Retina (tissue), 1 donor: ENCODE measurements at regions not wholly inside any gene's neighbourhood (a gene's known extent, or its start where the extent isn't known, plus 50 kb on each side); places are given as distances from the start of the nearest gene placed in this dataset.
"Not testable (repeated sequence)": the region's sequence is repeated elsewhere in the genome, so short reads cannot be mapped to it uniquely, and the experiment has no call there.

Source experiments
- DNase-seq: peaks from one replicate; pipeline ENCODE4 v3.0.0-alpha.2; 2016

- no peak for DNase-seq
Observed at GRCh38 chr4:123233136-123233768, 163.3 kb upstream of the SPRY1 start.

GRCh38 chr4:123234955-123235354 is 161.6 kb upstream of the SPRY1 start:
- DNase-seq: no peak

GRCh38 chr4:123235431-123235830 is 161.2 kb upstream of the SPRY1 start:
- DNase-seq: no peak

GRCh38 chr4:123236606-123237005 is 160.0 kb upstream of the SPRY1 start:
- DNase-seq: no peak

- not testable (repeated sequence) for DNase-seq
Observed at GRCh38 chr4:123240286-123240685, 156.3 kb upstream of the SPRY1 start.

GRCh38 chr4:123243220-123243619 is 153.4 kb upstream of the SPRY1 start:
- not testable (repeated sequence) for DNase-seq

- no peak for DNase-seq
Observed at GRCh38 chr4:123244137-123244536, 152.5 kb upstream of the SPRY1 start.

DNA sequence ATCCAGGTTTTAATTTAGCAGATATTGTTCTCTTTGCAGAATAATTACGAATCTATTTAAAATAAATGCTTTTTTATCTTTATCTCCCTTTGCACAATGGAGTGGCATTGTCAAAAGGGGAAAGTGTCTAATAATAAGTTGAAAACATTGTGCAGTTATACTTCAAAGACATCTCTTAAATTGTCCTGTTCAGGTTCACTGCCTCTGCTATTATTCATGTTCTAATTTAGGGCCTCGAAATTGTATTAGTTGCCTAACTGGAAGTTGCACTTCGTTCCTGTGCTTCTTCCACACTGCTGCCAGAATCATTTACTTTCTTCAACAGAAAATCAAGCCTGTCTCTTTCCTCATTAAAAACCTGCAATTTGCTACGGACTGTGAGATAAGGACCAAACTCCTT is 150.5 kb upstream of the SPRY1 start:
- DNase-seq: no peak

DNA sequence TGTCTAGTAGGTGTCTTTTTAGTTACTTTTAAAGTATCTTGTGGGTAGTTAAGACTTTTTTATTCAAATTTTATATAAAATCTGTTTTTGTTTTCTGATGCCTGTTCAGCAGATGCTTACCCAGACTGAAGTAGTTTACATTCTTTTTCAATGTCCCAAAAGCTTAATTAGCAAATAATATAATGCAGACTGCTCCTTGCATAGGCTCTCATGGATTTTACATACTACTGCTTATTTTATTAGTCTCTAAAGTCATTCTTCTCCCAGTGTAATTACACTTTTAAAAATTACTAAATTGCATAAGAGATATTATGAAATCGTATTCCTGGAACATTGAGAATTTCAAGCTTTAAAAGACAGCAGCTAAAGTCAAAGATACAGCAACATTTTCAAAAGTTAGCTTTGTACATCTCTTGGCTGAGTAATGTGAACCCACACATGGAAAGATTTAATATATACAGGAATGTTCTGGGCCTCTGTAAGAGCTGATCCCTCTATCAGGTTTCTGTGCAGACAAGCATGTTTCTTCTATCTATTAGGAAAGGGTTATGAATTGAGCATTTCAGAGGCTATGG is 148.4 kb upstream of the SPRY1 start:
- DNase-seq: no peak

DNA sequence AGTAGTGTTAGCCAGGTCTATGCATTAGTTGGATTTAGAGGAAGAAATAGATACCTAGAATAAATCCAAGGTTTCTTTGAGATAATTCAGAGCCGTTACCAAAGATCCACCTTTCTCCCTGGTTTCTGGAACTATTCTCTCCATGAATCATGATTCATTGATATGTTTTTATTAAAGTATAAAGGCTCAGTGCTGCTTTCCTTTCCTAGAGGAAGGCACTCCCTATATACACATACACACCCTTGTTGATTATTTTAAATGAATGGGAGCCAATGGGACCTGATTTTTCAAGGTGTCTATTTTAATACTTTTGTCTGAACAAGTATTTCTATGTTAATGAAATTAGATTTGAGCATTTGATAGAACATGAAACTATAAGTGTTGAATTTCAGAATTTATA is 146.8 kb upstream of the SPRY1 start:
- DNase-seq: no peak

- no peak for DNase-seq
Observed at GRCh38 chr4:123250843-123251242, 145.8 kb upstream of the SPRY1 start.

DNA sequence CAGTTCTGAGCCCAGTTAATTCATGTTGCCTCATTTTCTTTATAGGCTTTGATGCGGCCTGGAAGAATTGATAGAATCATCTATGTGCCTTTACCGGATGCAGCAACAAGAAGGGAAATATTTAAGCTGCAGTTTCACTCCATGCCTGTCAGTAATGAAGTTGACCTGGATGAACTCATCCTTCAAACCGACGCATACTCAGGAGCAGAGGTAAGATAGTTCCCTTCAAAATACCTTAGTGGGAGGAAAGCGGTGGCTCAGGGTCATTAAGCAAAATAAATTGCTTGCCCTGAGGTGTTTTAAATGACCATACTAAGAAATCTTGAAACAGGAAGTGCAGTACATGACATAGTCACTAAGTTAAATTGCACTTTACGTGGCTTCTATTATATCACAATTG is 140.6 kb upstream of the SPRY1 start:
- no peak for DNase-seq

DNA sequence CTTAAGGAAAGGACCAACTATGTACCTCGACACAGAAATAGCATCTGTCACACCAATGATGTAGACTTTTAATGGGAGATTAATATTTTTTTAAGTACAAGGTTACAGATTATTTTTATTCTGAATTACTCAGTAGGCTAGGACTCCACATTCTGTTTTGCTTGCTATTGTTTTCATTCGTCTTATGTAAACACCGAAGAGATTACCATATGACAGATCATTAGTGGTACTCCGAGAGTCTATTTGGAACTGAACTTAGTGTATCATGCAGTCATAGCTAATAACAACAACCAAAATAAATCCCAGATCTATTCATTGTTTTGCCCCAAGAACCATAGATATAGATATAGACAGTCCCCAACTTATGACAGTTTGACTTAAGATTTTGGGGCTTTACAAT is 139.7 kb upstream of the SPRY1 start:
- no peak for DNase-seq

DNA sequence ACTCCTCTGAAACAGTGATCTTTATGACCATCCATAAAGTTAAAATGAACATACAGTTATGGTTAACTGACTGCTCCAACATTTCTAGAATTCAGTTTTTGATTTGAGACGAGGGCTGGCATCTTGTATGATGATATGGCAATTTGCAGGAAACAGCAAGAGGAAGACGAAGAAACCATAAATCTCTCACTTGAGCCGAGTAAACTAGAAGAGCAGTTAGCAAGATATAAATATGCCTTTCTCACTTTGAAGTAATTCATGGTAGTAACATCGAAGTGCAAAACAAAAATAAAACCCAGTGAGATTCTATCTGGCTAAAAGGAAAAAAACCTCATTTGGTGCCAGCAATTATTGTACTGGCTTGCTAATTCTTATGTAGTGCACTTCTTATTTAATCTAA is 139.0 kb upstream of the SPRY1 start:
- DNase-seq: no peak

DNA sequence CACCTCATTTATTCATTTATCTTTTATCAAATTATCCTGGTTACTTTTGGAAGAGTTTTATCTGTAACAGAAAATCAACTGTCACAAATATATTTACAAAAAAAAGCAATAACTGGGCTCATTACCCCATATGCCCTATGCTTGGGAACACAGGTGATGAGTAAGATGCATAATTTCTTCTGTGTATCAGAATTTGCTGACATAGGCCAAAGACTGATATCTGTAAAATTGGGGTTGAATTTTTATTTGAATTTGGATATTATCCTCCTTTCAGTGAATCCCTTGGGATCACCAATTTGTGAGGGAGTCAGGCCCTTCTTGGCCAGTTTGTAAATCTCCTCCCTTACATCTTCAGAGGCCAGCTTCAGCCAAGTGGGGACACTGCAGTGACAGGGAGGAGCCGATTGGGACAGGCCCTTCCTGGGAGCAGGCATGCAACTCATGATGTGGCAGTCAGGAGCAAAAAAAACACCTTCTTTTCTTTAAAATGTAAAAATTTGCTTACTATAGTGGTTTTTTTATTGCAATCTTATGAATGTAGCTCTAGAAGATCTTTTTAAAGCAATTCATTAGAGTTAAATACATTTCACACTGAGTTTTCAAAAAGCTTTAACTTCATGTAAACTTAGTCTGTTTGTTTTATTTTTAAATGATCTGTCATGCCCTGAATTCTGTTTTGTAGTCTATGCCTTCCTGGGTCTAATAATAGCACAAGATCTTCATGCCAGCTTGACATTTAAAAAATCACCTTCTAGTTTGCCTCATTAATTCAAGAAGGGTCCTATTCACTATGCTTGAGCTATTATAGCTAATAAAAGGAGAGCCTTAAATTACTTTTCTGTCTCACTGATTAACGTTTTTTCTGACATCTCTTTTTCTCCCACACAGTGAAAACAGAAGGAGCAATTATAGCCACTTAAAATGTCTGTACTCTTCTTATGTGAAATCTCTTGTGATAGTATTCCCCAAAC is 136.6 kb upstream of the SPRY1 start:
- DNase-seq: no peak

GRCh38 chr4:123260653-123261052 is 135.9 kb upstream of the SPRY1 start:
- no peak for DNase-seq

- DNase-seq: no peak
Observed at GRCh38 chr4:123262080-123262479, 134.5 kb upstream of the SPRY1 start.

DNA sequence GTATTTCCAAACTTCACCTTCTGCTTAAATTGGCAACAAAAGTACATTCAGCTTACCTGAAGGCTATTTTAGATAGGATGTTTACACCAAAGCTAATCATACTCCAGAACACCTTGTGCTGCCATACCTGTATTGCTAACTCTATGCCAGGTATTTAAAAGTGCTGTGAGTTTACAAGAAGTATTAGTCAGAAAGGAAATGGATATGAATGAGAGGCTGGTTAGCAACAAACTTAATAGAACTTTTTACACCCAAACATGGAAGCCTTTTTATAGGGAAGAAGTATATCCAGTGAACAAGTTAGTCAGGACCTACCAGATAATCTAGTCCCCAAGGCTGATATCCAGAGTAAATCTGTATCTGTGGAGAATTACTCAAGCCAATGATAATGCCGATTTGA is 131.2 kb upstream of the SPRY1 start:
- no peak for DNase-seq

DNA sequence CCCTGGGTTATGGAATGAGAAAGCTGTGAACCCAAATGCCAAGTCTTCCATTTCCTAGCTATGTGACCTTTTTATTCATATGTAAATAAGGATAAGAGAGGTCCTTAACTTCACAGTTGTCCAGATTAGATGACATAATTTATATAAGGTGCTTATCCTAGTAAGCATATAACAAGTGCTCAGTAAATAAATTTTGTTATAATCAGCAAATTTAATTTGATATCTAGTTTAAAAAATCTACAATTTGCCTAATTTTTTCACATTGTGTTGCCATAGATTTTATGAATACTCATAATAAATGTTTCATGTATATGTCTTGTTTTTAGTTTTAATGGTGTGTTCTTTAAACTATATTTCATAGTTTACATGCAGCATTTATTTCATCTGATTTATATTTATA is 130.4 kb upstream of the SPRY1 start:
- DNase-seq: no peak

GRCh38 chr4:123278755-123279154 is 117.8 kb upstream of the SPRY1 start:
- no peak for DNase-seq

DNA sequence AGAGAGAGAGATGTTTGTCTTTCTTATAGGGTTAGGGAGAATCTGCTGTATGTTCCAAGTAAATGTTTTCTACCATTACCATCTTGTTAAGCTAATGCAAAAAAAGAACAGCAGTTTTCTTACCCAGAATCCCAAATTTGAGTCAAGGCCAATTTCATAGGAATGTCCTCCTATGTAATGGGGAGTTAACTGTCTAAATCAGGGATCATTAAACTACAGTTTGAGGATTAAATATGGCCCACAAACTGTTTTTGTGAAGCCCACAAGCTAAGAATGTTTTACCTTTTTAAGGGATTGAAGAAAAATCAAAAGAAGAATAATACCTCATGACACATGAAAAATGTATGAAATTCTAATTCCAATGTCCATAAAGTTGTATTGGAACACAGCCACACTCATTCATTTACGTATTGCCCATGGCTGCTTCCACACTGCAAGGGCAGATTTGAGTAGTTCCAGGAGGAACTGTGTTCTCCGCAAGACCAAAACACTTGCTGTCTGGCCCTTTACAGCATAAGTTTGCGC is 113.2 kb upstream of the SPRY1 start:
- no peak for DNase-seq

GRCh38 chr4:123284168-123284567 is 112.4 kb upstream of the SPRY1 start:
- DNase-seq: no peak

- no peak for DNase-seq
Observed at GRCh38 chr4:123286903-123287466, 109.6 kb upstream of the SPRY1 start.
